ENCODE measurements at regions not wholly inside any gene's neighbourhood (a gene's known extent, or its start where the extent isn't known, plus 50 kb on each side); places are given as distances from the start of the nearest gene placed in this dataset.

DNA sequence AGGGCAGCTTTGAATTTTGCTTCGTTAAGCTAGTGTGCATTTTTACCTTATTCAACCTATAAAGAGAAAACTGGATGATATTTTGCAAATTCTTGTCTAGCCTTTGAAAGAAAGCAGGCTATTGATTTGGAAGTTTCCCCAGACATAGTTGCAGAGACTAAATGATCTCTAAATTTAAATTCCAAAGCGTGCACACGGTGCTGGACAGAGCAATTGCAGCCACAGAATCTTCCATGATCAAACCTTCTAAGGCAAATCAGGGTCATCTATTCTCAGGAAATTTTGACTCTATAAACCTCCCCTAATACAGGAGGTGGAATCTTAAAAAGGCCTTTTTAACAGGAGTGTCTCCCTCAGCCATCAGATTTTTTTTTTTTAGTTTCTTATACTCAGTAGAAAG lies 159.9 kb downstream of the MDFIC start:
- H3K27ac ChIP-seq (ENCODE audit: insufficient read depth, low read length): no peak overlapping the region
- dilution Hi-C loops (cut with HindIII; ENCODE audit: low sequenced_read_pairs, unreplicated experiment): no loop called here
- in situ Hi-C loops (cut with MboI; ENCODE audit: low sequenced_read_pairs): no loop called here
- ChIA-PET POLR2A (ENCODE audit: unreplicated experiment) (no interaction called here), CTCF (no interaction called here)
- no peak overlapping the region for H3K18ac ChIP-seq (ENCODE audit: low read depth, low read length)
- H3K4me2 ChIP-seq (ENCODE audit: low read depth, low read length): no peak overlapping the region
- H3K9me1 ChIP-seq (ENCODE audit: insufficient read depth, low read length): no peaks in the 10 kb centered on the region
- H4K91ac ChIP-seq (ENCODE audit: insufficient read depth, low read depth, low read length): no peak overlapping the region
- no peak overlapping the region for H3K56ac ChIP-seq (ENCODE audit: extremely low read depth, insufficient read depth, low read length)
- no peak overlapping the region for H2BK15ac ChIP-seq (ENCODE audit: low read depth, low read length)
- no peak overlapping the region for H3K23ac ChIP-seq (ENCODE audit: low read depth, low read length)
- no peaks in the 10 kb centered on the region for H3K36me3 ChIP-seq (ENCODE audit: control insufficient read depth, insufficient read depth, low read length)
- no peak overlapping the region for H2BK5ac ChIP-seq (ENCODE audit: low read depth, low read length, poor library complexity, severe bottlenecking)
- H2AK5ac ChIP-seq (ENCODE audit: low read depth, low read length): no peak overlapping the region
- H3K4ac ChIP-seq (ENCODE audit: low read depth, low read length): no peak overlapping the region
- no peak overlapping the region for H4K8ac ChIP-seq (ENCODE audit: low read depth in 2 of 2, low read length in 2 of 2)
- WGBS, 2 experiments (ENCODE audit: extremely low coverage in 2 of 2, insufficient read length in 1 of 2): no CpG with 5 or more reads among the region's 3 CpGs
- TF ChIP-seq MAZ (IDR thresholded peaks at IDR 0.05; ENCODE audit: borderline replicate concordance, low read depth, low read length) (no peak), RFX5 (IDR thresholded peaks at IDR 0.05; ENCODE audit: low read depth, low read length) (no peak), CEBPB (IDR thresholded peaks at IDR 0.05; ENCODE audit: low read depth, low read length) (no peak), FOS (IDR thresholded peaks at IDR 0.05; ENCODE audit: low read depth, low read length) (no peak)
- TF ChIP-seq, protein P1, sequence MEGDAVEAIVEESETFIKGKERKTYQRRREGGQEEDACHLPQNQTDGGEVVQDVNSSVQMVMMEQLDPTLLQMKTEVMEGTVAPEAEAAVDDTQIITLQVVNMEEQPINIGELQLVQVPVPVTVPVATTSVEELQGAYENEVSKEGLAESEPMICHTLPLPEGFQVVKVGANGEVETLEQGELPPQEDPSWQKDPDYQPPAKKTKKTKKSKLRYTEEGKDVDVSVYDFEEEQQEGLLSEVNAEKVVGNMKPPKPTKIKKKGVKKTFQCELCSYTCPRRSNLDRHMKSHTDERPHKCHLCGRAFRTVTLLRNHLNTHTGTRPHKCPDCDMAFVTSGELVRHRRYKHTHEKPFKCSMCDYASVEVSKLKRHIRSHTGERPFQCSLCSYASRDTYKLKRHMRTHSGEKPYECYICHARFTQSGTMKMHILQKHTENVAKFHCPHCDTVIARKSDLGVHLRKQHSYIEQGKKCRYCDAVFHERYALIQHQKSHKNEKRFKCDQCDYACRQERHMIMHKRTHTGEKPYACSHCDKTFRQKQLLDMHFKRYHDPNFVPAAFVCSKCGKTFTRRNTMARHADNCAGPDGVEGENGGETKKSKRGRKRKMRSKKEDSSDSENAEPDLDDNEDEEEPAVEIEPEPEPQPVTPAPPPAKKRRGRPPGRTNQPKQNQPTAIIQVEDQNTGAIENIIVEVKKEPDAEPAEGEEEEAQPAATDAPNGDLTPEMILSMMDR (conservative IDR thresholded peaks at IDR 0.05; ENCODE audit: low read depth, low read length): no peak
- TF ChIP-seq, protein P2, sequence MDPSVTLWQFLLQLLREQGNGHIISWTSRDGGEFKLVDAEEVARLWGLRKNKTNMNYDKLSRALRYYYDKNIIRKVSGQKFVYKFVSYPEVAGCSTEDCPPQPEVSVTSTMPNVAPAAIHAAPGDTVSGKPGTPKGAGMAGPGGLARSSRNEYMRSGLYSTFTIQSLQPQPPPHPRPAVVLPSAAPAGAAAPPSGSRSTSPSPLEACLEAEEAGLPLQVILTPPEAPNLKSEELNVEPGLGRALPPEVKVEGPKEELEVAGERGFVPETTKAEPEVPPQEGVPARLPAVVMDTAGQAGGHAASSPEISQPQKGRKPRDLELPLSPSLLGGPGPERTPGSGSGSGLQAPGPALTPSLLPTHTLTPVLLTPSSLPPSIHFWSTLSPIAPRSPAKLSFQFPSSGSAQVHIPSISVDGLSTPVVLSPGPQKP (IDR thresholded peaks at IDR 0.05; ENCODE audit: borderline replicate concordance, low read depth, low read length): no peak
- H3K27me3 ChIP-seq (ENCODE audit: control insufficient read depth, insufficient read depth, low read length): no peaks in the 10 kb centered on the region
- no peak overlapping the region for H2AFZ ChIP-seq (replicated peaks; ENCODE audit: low read length, poor library complexity)
- no peak overlapping the region for H3K14ac ChIP-seq (replicated peaks; ENCODE audit: low read depth, low read length)
- H2BK20ac ChIP-seq (ENCODE audit: low read depth, low read length): no peak overlapping the region
- no peak overlapping the region for H3K9ac ChIP-seq (ENCODE audit: low read depth, low read length)
- no peaks in the 10 kb centered on the region for H3K9me3 ChIP-seq (ENCODE audit: control insufficient read depth, insufficient read depth, low read length)
- no peak overlapping the region for H2BK120ac ChIP-seq (ENCODE audit: low read depth, low read length)
- no peaks in the 10 kb centered on the region for H4K20me1 ChIP-seq (ENCODE audit: insufficient read depth, low read length)
- H3K4me1 ChIP-seq (ENCODE audit: control insufficient read depth, insufficient read depth, low read length): peaks cover 3% of the 10 kb centered on the region; the same call in 1 of the 2 replicates
- H4K5ac ChIP-seq (ENCODE audit: low read depth, low read length): no peak overlapping the region
- BruUV-seq (replicated peaks): no TSS peak
- no peaks in the 10 kb centered on the region for H3K79me1 ChIP-seq (ENCODE audit: low read depth in 1 of 2, low read length in 2 of 2)
- no peak for ATAC-seq (ENCODE audit: low read depth)
- intact Hi-C loops (cut with micrococcal nuclease): no loop called here
- DNase-seq: no peak
- H3K4me3 ChIP-seq (ENCODE audit: insufficient read depth, low read depth, low read length): no peak overlapping the region
- H2AK9ac ChIP-seq (replicated peaks; ENCODE audit: low read depth, low read length, poor library complexity): no peak overlapping the region
